ENCODE measurements at regions not wholly inside any gene's neighbourhood (a gene's known extent, or its start where the extent isn't known, plus 50 kb on each side); places are given as distances from the start of the nearest gene placed in this dataset.

DNA sequence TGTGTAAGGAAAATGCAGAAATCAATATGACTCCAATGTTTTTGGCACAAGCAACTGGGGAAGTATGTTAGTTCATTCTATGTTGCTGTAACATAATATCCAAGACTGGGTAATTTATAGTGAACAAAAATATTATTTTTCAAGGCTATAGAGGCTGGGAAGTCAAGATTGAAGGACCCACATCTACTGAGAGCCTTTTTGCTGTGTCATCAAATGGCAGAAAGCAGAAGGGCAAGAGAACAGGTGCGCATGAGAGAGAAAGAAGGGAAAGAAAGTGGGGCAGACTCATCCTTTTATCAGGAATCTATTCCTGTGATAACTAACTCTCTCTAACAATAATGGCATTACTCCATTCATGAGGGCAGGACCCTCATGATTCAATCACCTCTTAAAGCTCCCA is 237.2 kb downstream of the FAT4 start:
- 89 to 100% (median 100%) methylated on average over 1 of the region's 1 CpG for WGBS, 3 donors
- no peaks in the 10 kb centered on the region for H3K9me3 ChIP-seq
- no peak overlapping the region for H3K4me3 ChIP-seq
- no peak overlapping the region for H3K27ac ChIP-seq
- H3K27me3 ChIP-seq: no peaks in the 10 kb centered on the region
- intact Hi-C loops (cut with DNase I): no loop called here
- no peaks in the 10 kb centered on the region for H3K36me3 ChIP-seq
- no peak for DNase-seq
- TF ChIP-seq, protein P1, sequence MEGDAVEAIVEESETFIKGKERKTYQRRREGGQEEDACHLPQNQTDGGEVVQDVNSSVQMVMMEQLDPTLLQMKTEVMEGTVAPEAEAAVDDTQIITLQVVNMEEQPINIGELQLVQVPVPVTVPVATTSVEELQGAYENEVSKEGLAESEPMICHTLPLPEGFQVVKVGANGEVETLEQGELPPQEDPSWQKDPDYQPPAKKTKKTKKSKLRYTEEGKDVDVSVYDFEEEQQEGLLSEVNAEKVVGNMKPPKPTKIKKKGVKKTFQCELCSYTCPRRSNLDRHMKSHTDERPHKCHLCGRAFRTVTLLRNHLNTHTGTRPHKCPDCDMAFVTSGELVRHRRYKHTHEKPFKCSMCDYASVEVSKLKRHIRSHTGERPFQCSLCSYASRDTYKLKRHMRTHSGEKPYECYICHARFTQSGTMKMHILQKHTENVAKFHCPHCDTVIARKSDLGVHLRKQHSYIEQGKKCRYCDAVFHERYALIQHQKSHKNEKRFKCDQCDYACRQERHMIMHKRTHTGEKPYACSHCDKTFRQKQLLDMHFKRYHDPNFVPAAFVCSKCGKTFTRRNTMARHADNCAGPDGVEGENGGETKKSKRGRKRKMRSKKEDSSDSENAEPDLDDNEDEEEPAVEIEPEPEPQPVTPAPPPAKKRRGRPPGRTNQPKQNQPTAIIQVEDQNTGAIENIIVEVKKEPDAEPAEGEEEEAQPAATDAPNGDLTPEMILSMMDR (IDR thresholded peaks at IDR 0.05): no peak
- TF ChIP-seq POLR2A (IDR thresholded peaks at IDR 0.05): no peak
- H3K4me1 ChIP-seq (ENCODE audit: insufficient read depth): no peaks in the 10 kb centered on the region

DNA sequence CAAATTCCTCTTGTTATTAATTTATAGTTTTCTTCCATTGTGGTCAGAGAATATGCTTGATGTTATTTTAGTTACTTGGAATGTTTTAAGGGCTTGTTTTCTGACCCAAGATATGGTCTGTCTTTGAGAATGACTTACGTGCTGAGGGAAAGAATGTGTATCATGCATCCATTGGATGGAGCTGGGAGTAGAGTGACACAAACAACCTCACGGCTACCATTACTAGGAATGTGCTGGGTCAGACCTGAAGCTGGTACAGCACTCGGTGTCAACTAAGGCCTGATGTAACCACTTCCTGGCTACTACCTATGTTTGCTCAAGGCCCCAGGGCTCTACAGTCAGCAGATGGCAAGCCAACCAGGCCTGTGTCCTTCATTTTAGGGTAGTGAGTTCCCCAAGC is 257.8 kb downstream of the FAT4 start:
- intact Hi-C loops (cut with DNase I): no loop called here
- no peak overlapping the region for H3K27ac ChIP-seq
- no peaks in the 10 kb centered on the region for H3K27me3 ChIP-seq
- H3K4me3 ChIP-seq: no peak overlapping the region
- no peaks in the 10 kb centered on the region for H3K9me3 ChIP-seq
- no peaks in the 10 kb centered on the region for H3K36me3 ChIP-seq
- DNase-seq: no peak
- WGBS, 3 donors: 32 to 42% (median 40%) methylated on average over 3 of the region's 3 CpGs
- H3K4me1 ChIP-seq (ENCODE audit: insufficient read depth): no peaks in the 10 kb centered on the region
- TF ChIP-seq EP300 (IDR thresholded peaks at IDR 0.05) (no peak), POLR2A (IDR thresholded peaks at IDR 0.05) (no peak)
- TF ChIP-seq, protein P1 (IDR thresholded peaks at IDR 0.05): no peak

DNA sequence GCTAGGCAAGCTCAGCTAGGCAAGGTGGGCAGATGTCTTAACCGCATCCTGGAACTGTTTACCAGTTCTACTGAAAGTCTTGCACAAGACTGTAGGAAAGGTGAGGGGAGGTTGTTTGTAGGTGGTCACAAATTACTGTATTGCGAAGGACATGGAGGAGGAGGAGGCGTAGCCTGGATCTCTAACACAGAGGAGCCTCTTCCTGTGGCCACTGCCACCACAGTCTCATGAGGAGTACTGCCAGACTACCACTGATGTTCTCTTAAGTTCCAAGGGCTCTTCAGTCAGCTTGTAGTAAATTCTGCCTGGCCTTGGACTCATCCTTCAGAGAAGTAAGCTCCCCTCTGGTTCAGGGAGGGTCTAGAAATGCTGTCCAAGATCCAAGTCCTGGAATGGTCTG is 258.6 kb downstream of the FAT4 start:
- intact Hi-C loops (cut with DNase I): no loop called here
- no peak for TF ChIP-seq EP300 (IDR thresholded peaks at IDR 0.05)
- TF ChIP-seq POLR2A (IDR thresholded peaks at IDR 0.05): no peak
- TF ChIP-seq, protein P1 (IDR thresholded peaks at IDR 0.05): no peak
- Histone ChIP-seq H3K27me3 (no peaks in the 10 kb centered on the region), H3K27ac (no peak overlapping the region), H3K9me3 (no peaks in the 10 kb centered on the region), H3K4me3 (no peak overlapping the region), H3K4me1 (ENCODE audit: insufficient read depth) (no peaks in the 10 kb centered on the region), H3K36me3 (no peaks in the 10 kb centered on the region)
- no peak for DNase-seq
- WGBS, 3 donors: 96 to 100% (median 97%) methylated on average over 3 of the region's 3 CpGs

DNA sequence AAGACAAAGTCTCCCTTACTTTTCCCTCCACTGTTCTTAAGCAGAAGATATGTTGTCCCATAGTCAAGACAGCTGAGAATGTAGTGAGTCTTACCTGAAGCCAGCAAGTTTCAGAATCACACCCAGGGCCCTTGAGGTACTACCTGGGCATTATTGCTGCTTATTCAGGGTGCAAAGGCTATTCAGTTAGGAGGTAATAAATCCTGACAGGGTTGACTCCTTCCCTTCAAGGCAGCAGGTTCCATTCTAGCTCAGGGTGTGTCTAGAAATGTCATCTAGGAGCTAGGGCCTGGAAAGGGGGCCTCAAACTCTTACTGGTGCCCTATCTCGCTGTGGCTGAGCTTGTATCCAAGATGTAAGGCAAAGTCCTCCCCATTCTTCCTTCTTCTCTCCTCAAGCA is 259.0 kb downstream of the FAT4 start:
- Histone ChIP-seq H3K9me3 (no peaks in the 10 kb centered on the region), H3K36me3 (no peaks in the 10 kb centered on the region), H3K4me3 (no peak overlapping the region), H3K4me1 (ENCODE audit: insufficient read depth) (no peaks in the 10 kb centered on the region), H3K27me3 (no peaks in the 10 kb centered on the region), H3K27ac (no peak overlapping the region)
- no peak for TF ChIP-seq POLR2A (IDR thresholded peaks at IDR 0.05)
- no peak for TF ChIP-seq EP300 (IDR thresholded peaks at IDR 0.05)
- TF ChIP-seq, protein P1 (IDR thresholded peaks at IDR 0.05): no peak
- intact Hi-C loops (cut with DNase I): no loop called here
- no peak for DNase-seq
- WGBS, 3 donors: 90 to 98% (median 92%) methylated on average over 1 of the region's 1 CpG

DNA sequence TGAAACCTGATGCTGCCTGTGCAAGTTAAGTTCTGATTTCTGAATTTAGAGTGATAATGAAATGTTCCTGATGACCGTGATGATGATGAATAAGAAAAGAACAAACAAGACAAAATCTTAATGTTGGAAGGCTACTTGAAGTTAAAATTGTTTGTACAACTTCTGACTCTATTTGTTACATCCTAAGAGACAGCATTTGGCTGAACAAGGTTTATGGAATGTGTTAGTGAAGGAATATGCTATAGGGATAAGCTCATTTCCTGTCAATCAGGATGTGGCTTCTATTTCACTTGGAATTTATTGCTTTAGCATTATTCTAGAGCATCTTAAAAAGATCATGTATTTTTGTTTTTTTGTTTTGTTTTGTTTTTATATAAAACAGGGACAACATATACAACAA is 267.5 kb downstream of the FAT4 start:
- Histone ChIP-seq H3K27me3 (no peaks in the 10 kb centered on the region), H3K36me3 (no peaks in the 10 kb centered on the region), H3K4me1 (ENCODE audit: insufficient read depth) (no peaks in the 10 kb centered on the region), H3K4me3 (no peak overlapping the region), H3K27ac (no peak overlapping the region), H3K9me3 (no peaks in the 10 kb centered on the region)
- TF ChIP-seq EP300 (IDR thresholded peaks at IDR 0.05) (no peak), POLR2A (IDR thresholded peaks at IDR 0.05) (no peak)
- TF ChIP-seq, protein P1 (IDR thresholded peaks at IDR 0.05): no peak
- 61 to 75% (median 62%) methylated on average over 1 of the region's 1 CpG for WGBS, 3 donors
- intact Hi-C loops (cut with DNase I): no loop called here
- DNase-seq: no peak
